ENCODE measurements at regions not wholly inside any gene's neighbourhood (a gene's known extent, or its start where the extent isn't known, plus 50 kb on each side); places are given as distances from the start of the nearest gene placed in this dataset.

DNA sequence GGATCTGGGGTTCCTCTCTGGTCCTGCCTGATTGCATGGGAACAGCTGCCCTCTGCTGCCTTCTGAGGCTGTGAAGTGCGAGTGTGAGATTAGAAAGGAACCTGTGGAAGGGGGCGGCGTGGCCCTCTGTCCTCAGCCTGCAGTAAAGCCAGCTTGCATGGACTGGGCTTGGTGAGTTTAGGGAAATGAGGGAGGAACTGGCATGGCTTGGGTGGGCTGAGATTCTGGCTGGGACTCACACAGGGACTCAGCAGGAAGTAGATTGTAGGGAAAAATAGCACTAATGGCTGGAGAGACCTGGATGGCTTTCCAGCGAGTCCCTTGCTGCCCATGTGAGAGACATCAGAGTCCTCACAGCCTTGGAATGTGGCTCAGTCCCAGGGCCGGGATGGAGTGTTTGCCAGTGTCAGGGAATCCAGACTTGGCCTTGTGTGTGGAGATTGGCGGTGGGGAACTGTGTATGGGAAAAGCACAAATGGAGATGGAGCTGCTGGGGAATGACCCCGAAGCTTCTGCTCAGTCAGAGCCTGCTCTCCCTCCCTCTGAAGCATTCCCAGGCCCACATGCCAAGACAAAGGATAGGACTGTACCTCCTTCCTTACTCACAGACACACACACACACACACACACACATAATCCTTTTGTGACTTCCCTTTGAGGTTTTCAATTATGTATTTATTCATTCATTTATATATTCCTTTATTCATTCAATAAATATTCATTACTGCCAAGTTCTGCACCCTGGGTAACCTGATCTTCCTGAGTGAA, 115.4 kb downstream of the ACAA2 start:
- TF ChIP-seq ZFP30 (CRISPR knock-in tag; IDR thresholded peaks at IDR 0.05), result no peak
- TF ChIP-seq, protein P1, sequence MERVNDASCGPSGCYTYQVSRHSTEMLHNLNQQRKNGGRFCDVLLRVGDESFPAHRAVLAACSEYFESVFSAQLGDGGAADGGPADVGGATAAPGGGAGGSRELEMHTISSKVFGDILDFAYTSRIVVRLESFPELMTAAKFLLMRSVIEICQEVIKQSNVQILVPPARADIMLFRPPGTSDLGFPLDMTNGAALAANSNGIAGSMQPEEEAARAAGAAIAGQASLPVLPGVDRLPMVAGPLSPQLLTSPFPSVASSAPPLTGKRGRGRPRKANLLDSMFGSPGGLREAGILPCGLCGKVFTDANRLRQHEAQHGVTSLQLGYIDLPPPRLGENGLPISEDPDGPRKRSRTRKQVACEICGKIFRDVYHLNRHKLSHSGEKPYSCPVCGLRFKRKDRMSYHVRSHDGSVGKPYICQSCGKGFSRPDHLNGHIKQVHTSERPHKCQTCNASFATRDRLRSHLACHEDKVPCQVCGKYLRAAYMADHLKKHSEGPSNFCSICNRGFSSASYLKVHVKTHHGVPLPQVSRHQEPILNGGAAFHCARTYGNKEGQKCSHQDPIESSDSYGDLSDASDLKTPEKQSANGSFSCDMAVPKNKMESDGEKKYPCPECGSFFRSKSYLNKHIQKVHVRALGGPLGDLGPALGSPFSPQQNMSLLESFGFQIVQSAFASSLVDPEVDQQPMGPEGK (CRISPR knock-in tag; IDR thresholded peaks at IDR 0.05; ENCODE audit: borderline replicate concordance), result no peak
- TF ChIP-seq, protein P2, sequence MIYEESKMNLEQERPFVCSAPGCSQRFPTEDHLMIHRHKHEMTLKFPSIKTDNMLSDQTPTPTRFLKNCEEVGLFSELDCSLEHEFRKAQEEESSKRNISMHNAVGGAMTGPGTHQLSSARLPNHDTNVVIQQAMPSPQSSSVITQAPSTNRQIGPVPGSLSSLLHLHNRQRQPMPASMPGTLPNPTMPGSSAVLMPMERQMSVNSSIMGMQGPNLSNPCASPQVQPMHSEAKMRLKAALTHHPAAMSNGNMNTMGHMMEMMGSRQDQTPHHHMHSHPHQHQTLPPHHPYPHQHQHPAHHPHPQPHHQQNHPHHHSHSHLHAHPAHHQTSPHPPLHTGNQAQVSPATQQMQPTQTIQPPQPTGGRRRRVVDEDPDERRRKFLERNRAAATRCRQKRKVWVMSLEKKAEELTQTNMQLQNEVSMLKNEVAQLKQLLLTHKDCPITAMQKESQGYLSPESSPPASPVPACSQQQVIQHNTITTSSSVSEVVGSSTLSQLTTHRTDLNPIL (CRISPR knock-in tag; IDR thresholded peaks at IDR 0.05; ENCODE audit: low read depth), result no peak

Measured in SK-N-SH treated with all-trans-retinoic acid at 6 μM for 48 hours (cell line).